ENCODE measurements at regions not wholly inside any gene's neighbourhood (a gene's known extent, or its start where the extent isn't known, plus 50 kb on each side); places are given as distances from the start of the nearest gene placed in this dataset.

DNA sequence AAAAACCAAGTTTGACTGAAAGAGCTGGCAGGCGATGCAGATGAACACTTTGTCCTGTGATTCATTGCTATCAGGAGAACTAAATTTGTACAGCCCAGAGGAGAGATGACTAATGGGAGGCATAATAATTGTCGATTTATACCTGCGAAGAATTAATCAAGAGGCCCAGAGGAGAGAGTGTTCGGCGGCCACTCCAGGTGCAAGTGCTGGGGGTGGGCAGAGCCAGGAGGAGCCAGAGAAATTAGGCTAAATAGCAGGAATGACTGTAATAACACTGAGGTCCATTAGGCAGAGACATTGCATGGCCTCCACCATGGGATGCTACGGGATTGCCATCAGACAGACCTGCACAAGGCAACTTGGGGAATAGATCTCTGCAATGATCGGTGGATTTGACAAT, 107.7 kb upstream of the UQCRFS1 start:
- peaks cover 6% of the 10 kb centered on the region for H3K27me3 Mint-ChIP-seq (ENCODE audit: insufficient read depth, low read depth)
- H3K27ac ChIP-seq = no peak overlapping the region

DNA sequence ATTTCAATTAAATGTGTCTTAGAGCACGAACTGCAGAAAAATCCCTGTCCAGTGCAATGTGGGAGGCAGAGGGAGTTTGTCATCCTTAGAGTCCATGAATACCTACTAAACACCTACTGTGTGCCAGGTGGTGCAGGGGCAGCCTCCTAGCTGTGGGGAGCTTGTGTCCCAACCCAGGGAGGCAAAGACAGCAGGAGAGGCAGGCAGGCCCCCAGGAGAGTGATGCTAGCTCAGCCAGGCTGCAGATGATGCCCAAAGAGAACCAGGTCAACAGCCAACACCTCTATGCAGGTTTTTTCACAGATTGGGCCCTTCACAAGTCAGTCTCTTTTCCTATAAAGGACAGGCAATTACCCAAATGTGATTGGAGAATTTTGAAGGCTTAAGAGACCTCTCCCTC, 108.2 kb upstream of the UQCRFS1 start:
- H4K20me1 ChIP-seq (ENCODE audit: low read depth) = no peaks in the 10 kb centered on the region
- no peak overlapping the region for H3K4me2 ChIP-seq
- no peaks in the 10 kb centered on the region for H3F3A ChIP-seq (ENCODE audit: low read depth)
- H3K4me1 Mint-ChIP-seq = peaks cover 2% of the 10 kb centered on the region
- no peak overlapping the region for H3K4me3 Mint-ChIP-seq
- H3K27ac Mint-ChIP-seq = no peak overlapping the region
- H3K36me3 Mint-ChIP-seq = no peaks in the 10 kb centered on the region
- H3K27me3 ChIP-seq = no peaks in the 10 kb centered on the region
- H3K27ac ChIP-seq = no peak overlapping the region
- no peaks in the 10 kb centered on the region for H3K79me2 ChIP-seq (ENCODE audit: low read depth)
- DNase-seq (ENCODE audit: low spot score) = no peak
- no peak overlapping the region for H2AFZ ChIP-seq (replicated peaks)
- no peaks in the 10 kb centered on the region for H3K9me3 Mint-ChIP-seq
- no peaks in the 10 kb centered on the region for H3K9me3 ChIP-seq (ENCODE audit: low read depth)
- H3K9ac ChIP-seq = no peak overlapping the region
- peaks cover 5% of the 10 kb centered on the region for H3K27me3 Mint-ChIP-seq (ENCODE audit: insufficient read depth, low read depth)
- H3K4me1 ChIP-seq = peaks cover 5% of the 10 kb centered on the region
- TF ChIP-seq EZH2 (IDR thresholded peaks at IDR 0.05) (no peak), EZH2phosphoT487 (IDR thresholded peaks at IDR 0.05) (no peak)
- TF ChIP-seq, protein P1, sequence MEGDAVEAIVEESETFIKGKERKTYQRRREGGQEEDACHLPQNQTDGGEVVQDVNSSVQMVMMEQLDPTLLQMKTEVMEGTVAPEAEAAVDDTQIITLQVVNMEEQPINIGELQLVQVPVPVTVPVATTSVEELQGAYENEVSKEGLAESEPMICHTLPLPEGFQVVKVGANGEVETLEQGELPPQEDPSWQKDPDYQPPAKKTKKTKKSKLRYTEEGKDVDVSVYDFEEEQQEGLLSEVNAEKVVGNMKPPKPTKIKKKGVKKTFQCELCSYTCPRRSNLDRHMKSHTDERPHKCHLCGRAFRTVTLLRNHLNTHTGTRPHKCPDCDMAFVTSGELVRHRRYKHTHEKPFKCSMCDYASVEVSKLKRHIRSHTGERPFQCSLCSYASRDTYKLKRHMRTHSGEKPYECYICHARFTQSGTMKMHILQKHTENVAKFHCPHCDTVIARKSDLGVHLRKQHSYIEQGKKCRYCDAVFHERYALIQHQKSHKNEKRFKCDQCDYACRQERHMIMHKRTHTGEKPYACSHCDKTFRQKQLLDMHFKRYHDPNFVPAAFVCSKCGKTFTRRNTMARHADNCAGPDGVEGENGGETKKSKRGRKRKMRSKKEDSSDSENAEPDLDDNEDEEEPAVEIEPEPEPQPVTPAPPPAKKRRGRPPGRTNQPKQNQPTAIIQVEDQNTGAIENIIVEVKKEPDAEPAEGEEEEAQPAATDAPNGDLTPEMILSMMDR (IDR thresholded peaks at IDR 0.05) = no peak
- no peaks in the 10 kb centered on the region for H3K36me3 ChIP-seq
- no peak overlapping the region for H3K4me3 ChIP-seq

More for the DNA sequence above, 107.7 kb upstream of the UQCRFS1 start:
- Histone ChIP-seq H3K4me3 (no peak overlapping the region), H3K79me2 (ENCODE audit: low read depth) (no peaks in the 10 kb centered on the region), H3K4me1 (peaks cover 10% of the 10 kb centered on the region), H3K27me3 (no peaks in the 10 kb centered on the region), H3K9ac (no peak overlapping the region), H3K9me3 (ENCODE audit: low read depth) (no peaks in the 10 kb centered on the region), H3K4me2 (no peak overlapping the region), H3K36me3 (no peaks in the 10 kb centered on the region), H4K20me1 (ENCODE audit: low read depth) (no peaks in the 10 kb centered on the region), H2AFZ (replicated peaks) (no peak overlapping the region), H3F3A (ENCODE audit: low read depth) (no peaks in the 10 kb centered on the region)
- no peak for TF ChIP-seq EZH2phosphoT487 (IDR thresholded peaks at IDR 0.05)
- TF ChIP-seq, protein P1 (IDR thresholded peaks at IDR 0.05) = no peak
- no peak for TF ChIP-seq EZH2 (IDR thresholded peaks at IDR 0.05)
- Mint-ChIP-seq H3K36me3 (no peaks in the 10 kb centered on the region), H3K4me1 (peaks cover 4% of the 10 kb centered on the region), H3K4me3 (no peak overlapping the region), H3K27ac (no peak overlapping the region), H3K9me3 (no peaks in the 10 kb centered on the region)
- DNase-seq (ENCODE audit: low spot score) = no peak

GRCh38 chr19:29323021-29323430, 110.1 kb upstream of the UQCRFS1 start:
- no peak overlapping the region for H2AFZ ChIP-seq (replicated peaks)
- H3K27ac ChIP-seq = no peak overlapping the region
- Mint-ChIP-seq H3K27me3 (ENCODE audit: insufficient read depth, low read depth) (peaks cover 5% of the 10 kb centered on the region), H3K36me3 (no peaks in the 10 kb centered on the region), H3K27ac (no peak overlapping the region), H3K9me3 (peaks cover 2% of the 10 kb centered on the region), H3K4me3 (no peak overlapping the region), H3K4me1 (no peaks in the 10 kb centered on the region)
- no peak overlapping the region for H3K9ac ChIP-seq
- H3K4me3 ChIP-seq = no peak overlapping the region
- H3K27me3 ChIP-seq = no peaks in the 10 kb centered on the region
- TF ChIP-seq, protein P1 (IDR thresholded peaks at IDR 0.05) = no peak
- TF ChIP-seq EZH2 (IDR thresholded peaks at IDR 0.05) (no peak), EZH2phosphoT487 (IDR thresholded peaks at IDR 0.05) (no peak)
- peaks cover 2% of the 10 kb centered on the region for H3K4me1 ChIP-seq
- no peaks in the 10 kb centered on the region for H3K36me3 ChIP-seq
- H3K79me2 ChIP-seq (ENCODE audit: low read depth) = no peaks in the 10 kb centered on the region
- no peak for DNase-seq (ENCODE audit: low spot score)
- no peaks in the 10 kb centered on the region for H4K20me1 ChIP-seq (ENCODE audit: low read depth)
- H3K9me3 ChIP-seq (ENCODE audit: low read depth) = no peaks in the 10 kb centered on the region
- no peaks in the 10 kb centered on the region for H3F3A ChIP-seq (ENCODE audit: low read depth)
- no peak overlapping the region for H3K4me2 ChIP-seq
